Colonic mucosa (tissue), 4 donors: ENCODE measurements at regions not wholly inside any gene's neighbourhood (a gene's known extent, or its start where the extent isn't known, plus 50 kb on each side); places are given as distances from the start of the nearest gene placed in this dataset.
A peak's percentile ranks its signal among the peaks of the same experiment; 100 is the strongest.

Source experiments
- DNase-seq: peaks from one replicate; pipeline ENCODE4 v3.0.0-alpha.2; 2020
- H3K27ac ChIP-seq: fragments of 200-600 bp; one replicate; pipeline ENCODE4 v1.8.0; 2021
- H3K27me3 ChIP-seq: fragments of 200-600 bp; one replicate; pipeline ENCODE4 v1.8.0; 2021
- H3K36me3 ChIP-seq: fragments of 200-600 bp; one replicate; pipeline ENCODE4 v1.8.0; 2021
- H3K4me1 ChIP-seq: fragments of 200-600 bp; one replicate; pipeline ENCODE4 v1.8.0; 2021; ENCODE audit warnings: mild to moderate bottlenecking
- H3K4me3 ChIP-seq: fragments of 200-600 bp; one replicate; pipeline ENCODE4 v1.8.0; 2021
- H3K9ac ChIP-seq, 2 donors: one replicate each; pipeline ENCODE4 v1.7.0; 2013; ENCODE audit warnings: control low read depth in 2 of 2, low read depth in 2 of 2, low read length in 2 of 2
- H3K9me3 ChIP-seq: fragments of 200-600 bp; one replicate; pipeline ENCODE4 v1.8.0; 2021
- CTCF ChIP-seq: fragments of 200-600 bp; IDR thresholded peaks from one replicate; pipeline ENCODE4 v1.8.0; 2022; ENCODE audit warnings: antibody characterized with exemption, mild to moderate bottlenecking
- intact Hi-C: fragments of 100-400 bp; cut with DNase I; formaldehyde crosslinking; loops from one replicate; pipeline ENCODE4 v1.14.1; 2022
- donor health status: healthy.
- donor health status: DM: no; HTN: no; CAD: no.
- donor health status: DM: no; HTN: no; CAD: no.

DNA sequence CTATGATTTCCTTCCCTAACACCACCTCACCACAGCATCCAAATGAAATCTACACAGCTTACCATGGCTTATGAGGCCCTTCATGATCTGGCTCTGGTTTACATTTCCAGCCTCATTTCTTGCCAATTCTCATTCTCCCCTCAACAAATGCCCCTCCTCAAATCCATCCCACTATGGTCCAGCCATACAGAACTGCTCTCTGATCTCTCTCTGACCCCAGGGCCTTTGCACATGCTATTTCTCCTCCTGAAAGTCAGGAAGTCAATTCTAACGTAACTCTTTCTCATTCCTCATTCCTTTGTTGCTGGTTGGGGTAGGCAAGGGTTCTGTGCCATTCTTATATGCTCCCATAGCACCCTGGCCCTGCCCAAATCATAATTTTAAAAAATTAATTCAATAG, 120.0 kb downstream of the LRIG2 start:
- Histone ChIP-seq H3K4me1 (no peaks in the 10 kb centered on the region), H3K27ac (no peak overlapping the region), H3K27me3 (no peaks in the 10 kb centered on the region), H3K9ac (no peak overlapping the region), H3K9me3 (no peaks in the 10 kb centered on the region), H3K36me3 (no peaks in the 10 kb centered on the region), H3K4me3 (no peak overlapping the region)
- intact Hi-C loops: no loop called here
- DNase-seq: no peak
- TF ChIP-seq CTCF: no peak

- Histone ChIP-seq H3K9me3 (no peaks in the 10 kb centered on the region), H3K27ac (peak overlapping the region; percentile 49), H3K9ac (no peak overlapping the region), H3K4me1 (no peaks in the 10 kb centered on the region), H3K36me3 (no peaks in the 10 kb centered on the region), H3K27me3 (no peaks in the 10 kb centered on the region), H3K4me3 (no peak overlapping the region)
- intact Hi-C loops: no loop called here
- TF ChIP-seq CTCF: no peak
- DNase-seq: peak; percentile 66
Observed at GRCh38 chr1:113194846-113195830, 122.1 kb downstream of the LRIG2 start.

DNA sequence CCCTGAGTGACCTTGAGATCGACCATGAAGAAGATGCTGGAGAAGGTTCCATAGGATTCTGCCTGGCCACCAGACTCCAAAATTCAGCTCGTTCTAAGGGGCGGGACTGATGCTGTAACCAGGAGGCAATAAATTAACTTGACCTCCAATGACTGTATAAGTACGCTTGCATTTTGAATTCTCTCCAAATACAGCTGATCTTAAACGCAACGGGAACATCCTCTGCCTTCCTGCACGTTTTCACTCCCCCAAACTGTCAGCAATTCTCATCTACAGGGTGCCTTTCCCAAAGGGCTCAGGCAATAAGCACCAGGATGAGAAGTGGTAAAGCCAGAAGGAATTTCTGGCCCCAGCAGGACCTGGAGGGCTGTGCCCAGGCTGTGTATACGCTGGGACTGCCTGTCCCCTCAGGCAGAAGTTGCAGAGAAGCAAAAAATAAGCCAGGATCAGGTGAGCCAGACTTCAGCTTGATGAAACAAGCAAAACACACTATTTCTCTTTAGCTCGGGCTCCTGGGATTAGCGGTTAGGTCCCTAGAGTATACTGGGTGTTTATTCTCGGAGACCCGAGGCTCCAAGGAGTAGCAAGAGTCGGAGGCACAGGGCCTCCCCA, 124.8 kb downstream of the LRIG2 start:
- H3K27me3 ChIP-seq: no peaks in the 10 kb centered on the region
- H3K9ac ChIP-seq: no peak overlapping the region
- H3K4me1 ChIP-seq: no peaks in the 10 kb centered on the region
- no peak overlapping the region for H3K27ac ChIP-seq
- DNase-seq: no peak
- no peak overlapping the region for H3K4me3 ChIP-seq
- no peaks in the 10 kb centered on the region for H3K36me3 ChIP-seq
- H3K9me3 ChIP-seq: no peaks in the 10 kb centered on the region
- no peak for TF ChIP-seq CTCF
- intact Hi-C loops: no loop called here

DNA sequence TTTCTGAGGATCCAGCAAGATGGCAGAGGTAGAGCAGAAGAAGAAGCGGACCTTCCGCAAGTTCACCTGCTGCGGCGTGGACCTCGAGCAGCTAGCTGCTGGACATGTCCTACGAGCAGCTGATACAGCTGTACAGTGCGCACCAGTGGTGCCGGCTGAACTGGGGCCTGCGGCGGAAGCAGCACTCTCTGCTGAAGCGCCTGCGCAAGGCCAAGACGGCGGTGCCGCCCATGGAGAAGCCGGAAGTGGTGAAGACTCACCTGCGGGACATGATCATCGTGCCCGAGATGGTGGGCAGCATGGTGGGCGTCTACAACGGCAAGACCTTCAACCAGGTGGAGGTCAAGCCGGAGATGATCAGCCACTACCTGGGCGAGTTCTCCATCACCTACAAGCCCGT, 125.8 kb downstream of the LRIG2 start:
- H3K4me1 ChIP-seq: no peaks in the 10 kb centered on the region
- TF ChIP-seq CTCF: no peak

GRCh38 chr1:113199760-113200455, 126.9 kb downstream of the LRIG2 start:
- no peak overlapping the region for H3K4me3 ChIP-seq
- H3K27ac ChIP-seq: no peak overlapping the region
- no peak for TF ChIP-seq CTCF
- no peak for DNase-seq
- no peaks in the 10 kb centered on the region for H3K36me3 ChIP-seq
- no peak overlapping the region for H3K9ac ChIP-seq
- no peaks in the 10 kb centered on the region for H3K4me1 ChIP-seq
- H3K27me3 ChIP-seq: no peaks in the 10 kb centered on the region
- no peaks in the 10 kb centered on the region for H3K9me3 ChIP-seq
- intact Hi-C loops: no loop called here

More for the DNA sequence above, 125.8 kb downstream of the LRIG2 start:
- H3K9ac ChIP-seq: no peak overlapping the region
- no peaks in the 10 kb centered on the region for H3K27me3 ChIP-seq
- no peaks in the 10 kb centered on the region for H3K9me3 ChIP-seq
- no peaks in the 10 kb centered on the region for H3K36me3 ChIP-seq
- H3K27ac ChIP-seq: no peak overlapping the region
- intact Hi-C loops: no loop called here
- DNase-seq: no peak
- no peak overlapping the region for H3K4me3 ChIP-seq
